Astrocyte (in vitro differentiated cells and primary cell): ENCODE measurements at regions not wholly inside any gene's neighbourhood (a gene's known extent, or its start where the extent isn't known, plus 50 kb on each side); places are given as distances from the start of the nearest gene placed in this dataset.

Experiments used
- DNase-seq: peaks from one replicate; pipeline ENCODE4 v3.0.0-alpha.2; 2010; ENCODE audit warnings: low read depth
- FAIRE-seq: peaks from 2 replicates; lab custom pipeline; 2011; peaks lifted over from hg19 to GRCh38; lab: Jason Lieb, UNC
- H2AFZ ChIP-seq: 2 replicates; pipeline ENCODE4 v1.6.0; 2012; ENCODE audit warnings: low read depth, low read length, inconsistent platforms
- H3K27ac ChIP-seq: 2 replicates; pipeline ENCODE4 v1.5.1; 2011; ENCODE audit warnings: low read depth, low read length, inconsistent platforms
- H3K27me3 ChIP-seq: 2 replicates; pipeline ENCODE4 v1.6.0; 2011; ENCODE audit warnings: low read length, inconsistent platforms; ENCODE audit not compliant: insufficient read depth
- H3K36me3 ChIP-seq: 2 replicates; pipeline ENCODE4 v1.5.1; 2011; ENCODE audit warnings: low read length, inconsistent platforms; ENCODE audit not compliant: insufficient read depth
- H3K4me1 ChIP-seq: 2 replicates; pipeline ENCODE4 v1.5.1; 2011; ENCODE audit warnings: low read length, inconsistent platforms; ENCODE audit not compliant: insufficient read depth
- H3K4me2 ChIP-seq: 2 replicates; pipeline ENCODE4 v1.6.0; 2012; ENCODE audit warnings: low read length, inconsistent platforms
- H3K4me3 ChIP-seq: 2 replicates; pipeline ENCODE4 v1.5.1; 2011; ENCODE audit warnings: low read depth, mild to moderate bottlenecking, low read length, inconsistent platforms; ENCODE audit not compliant: insufficient read depth
- H3K79me2 ChIP-seq: 2 replicates; pipeline ENCODE4 v1.6.0; 2012; ENCODE audit warnings: mild to moderate bottlenecking, low read length, inconsistent platforms; ENCODE audit not compliant: insufficient read depth
- H3K9ac ChIP-seq: 2 replicates; pipeline ENCODE4 v1.6.0; 2012; ENCODE audit warnings: mild to moderate bottlenecking, low read length, inconsistent platforms
- H3K9me3 ChIP-seq: 2 replicates; pipeline ENCODE4 v1.5.1; 2012; ENCODE audit warnings: low read depth, mild to moderate bottlenecking, low read length, inconsistent platforms; ENCODE audit not compliant: insufficient read depth
- H4K20me1 ChIP-seq: 2 replicates; pipeline ENCODE4 v1.6.0; 2012; ENCODE audit warnings: low read length, inconsistent platforms; ENCODE audit not compliant: insufficient read depth
- H3K27ac Mint-ChIP-seq: one replicate; pipeline ENCODE4 v1.8.0; 2021; ENCODE audit warnings: mild to moderate bottlenecking, mixed read lengths; ENCODE audit not compliant: unreplicated experiment
- H3K27me3 Mint-ChIP-seq: one replicate; pipeline ENCODE4 v1.8.0; 2021; ENCODE audit warnings: low read depth, mixed read lengths; ENCODE audit not compliant: unreplicated experiment
- H3K36me3 Mint-ChIP-seq: one replicate; pipeline ENCODE4 v1.8.0; 2021; ENCODE audit warnings: low read depth, mixed read lengths; ENCODE audit not compliant: unreplicated experiment
- H3K4me1 Mint-ChIP-seq: one replicate; pipeline ENCODE4 v1.8.0; 2021; ENCODE audit warnings: low read depth, mixed read lengths; ENCODE audit not compliant: unreplicated experiment
- H3K4me3 Mint-ChIP-seq: one replicate; pipeline ENCODE4 v1.8.0; 2021; ENCODE audit warnings: mild to moderate bottlenecking, moderate library complexity, mixed read lengths; ENCODE audit not compliant: unreplicated experiment
- H3K9me3 Mint-ChIP-seq: one replicate; pipeline ENCODE4 v1.8.0; 2021; ENCODE audit warnings: mild to moderate bottlenecking, mixed read lengths; ENCODE audit not compliant: unreplicated experiment
- EZH2 ChIP-seq: IDR thresholded peaks from 2 replicates; pipeline ENCODE4 v1.6.1; 2012; ENCODE audit warnings: mild to moderate bottlenecking, low read length, inconsistent platforms; ENCODE audit not compliant: insufficient read depth
- TF ChIP-seq, protein P1 (sequence below): IDR thresholded peaks from 2 replicates; pipeline ENCODE4 v1.5.1; 2011; ENCODE audit warnings: low read depth, mild to moderate bottlenecking, inconsistent platforms, low read length, moderate library complexity; ENCODE audit not compliant: insufficient read depth

DNA sequence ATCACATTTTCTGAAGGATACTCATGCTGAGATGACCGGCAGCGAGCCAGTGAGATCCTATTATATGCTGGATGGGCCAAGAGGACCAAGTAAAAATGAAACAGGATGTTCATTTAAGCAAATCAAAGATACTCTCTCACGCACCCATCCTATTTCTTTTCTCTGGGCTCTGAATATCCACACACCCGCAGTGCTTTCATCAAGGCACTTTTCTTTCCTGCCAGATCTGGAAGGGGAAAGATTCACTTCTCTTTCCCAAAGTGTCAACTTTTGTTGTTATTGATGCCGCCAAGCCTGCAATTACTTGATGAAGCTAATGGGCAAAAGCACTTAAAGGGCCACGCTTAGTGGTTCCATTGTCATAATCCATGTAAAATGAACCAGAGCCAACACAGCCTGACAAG lies 191.9 kb upstream of the CHAC2 start:
- Histone ChIP-seq H3K79me2 (no peaks in the 10 kb centered on the region), H3K9ac (no peak overlapping the region), H3K36me3 (no peaks in the 10 kb centered on the region), H3K9me3 (no peaks in the 10 kb centered on the region), H3K27ac (no peak overlapping the region), H3K4me1 (peaks cover 6% of the 10 kb centered on the region), H3K4me3 (peak overlapping the region; percentile 27), H4K20me1 (no peaks in the 10 kb centered on the region), H3K4me2 (peak overlapping the region; percentile 77), H2AFZ (peak overlapping the region; percentile 59), H3K27me3 (no peaks in the 10 kb centered on the region)
- Mint-ChIP-seq H3K36me3 (no peaks in the 10 kb centered on the region), H3K9me3 (no peaks in the 10 kb centered on the region), H3K4me3 (no peak overlapping the region), H3K27ac (peak overlapping the region; percentile 37), H3K27me3 (no peaks in the 10 kb centered on the region), H3K4me1 (peaks cover 8% of the 10 kb centered on the region)
- FAIRE-seq: no peak
- DNase-seq: no peak
- TF ChIP-seq, protein P1, sequence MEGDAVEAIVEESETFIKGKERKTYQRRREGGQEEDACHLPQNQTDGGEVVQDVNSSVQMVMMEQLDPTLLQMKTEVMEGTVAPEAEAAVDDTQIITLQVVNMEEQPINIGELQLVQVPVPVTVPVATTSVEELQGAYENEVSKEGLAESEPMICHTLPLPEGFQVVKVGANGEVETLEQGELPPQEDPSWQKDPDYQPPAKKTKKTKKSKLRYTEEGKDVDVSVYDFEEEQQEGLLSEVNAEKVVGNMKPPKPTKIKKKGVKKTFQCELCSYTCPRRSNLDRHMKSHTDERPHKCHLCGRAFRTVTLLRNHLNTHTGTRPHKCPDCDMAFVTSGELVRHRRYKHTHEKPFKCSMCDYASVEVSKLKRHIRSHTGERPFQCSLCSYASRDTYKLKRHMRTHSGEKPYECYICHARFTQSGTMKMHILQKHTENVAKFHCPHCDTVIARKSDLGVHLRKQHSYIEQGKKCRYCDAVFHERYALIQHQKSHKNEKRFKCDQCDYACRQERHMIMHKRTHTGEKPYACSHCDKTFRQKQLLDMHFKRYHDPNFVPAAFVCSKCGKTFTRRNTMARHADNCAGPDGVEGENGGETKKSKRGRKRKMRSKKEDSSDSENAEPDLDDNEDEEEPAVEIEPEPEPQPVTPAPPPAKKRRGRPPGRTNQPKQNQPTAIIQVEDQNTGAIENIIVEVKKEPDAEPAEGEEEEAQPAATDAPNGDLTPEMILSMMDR: no peak
- TF ChIP-seq EZH2: no peak

DNA sequence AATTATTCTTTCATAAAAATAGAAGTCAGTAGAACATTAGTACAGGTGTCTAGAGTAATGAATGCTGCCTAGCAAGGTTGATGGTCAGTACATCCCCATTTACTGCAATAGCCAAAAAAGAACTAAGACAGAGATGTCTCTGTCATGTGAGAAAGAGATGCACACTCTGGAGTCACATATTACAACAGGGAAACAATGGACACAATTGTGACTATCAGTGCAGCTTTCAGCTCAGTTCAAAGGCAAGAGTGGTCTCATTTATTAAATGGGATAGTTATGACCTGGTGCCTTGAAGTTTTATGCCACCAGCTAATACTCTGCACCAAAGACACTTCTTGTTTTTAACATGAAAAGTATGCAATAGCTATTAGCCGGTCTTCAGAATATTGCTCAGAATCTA lies 194.9 kb upstream of the CHAC2 start:
- DNase-seq (no peak), FAIRE-seq (no peak)
- Mint-ChIP-seq H3K9me3 (no peaks in the 10 kb centered on the region), H3K27me3 (no peaks in the 10 kb centered on the region), H3K4me3 (no peak overlapping the region), H3K36me3 (no peaks in the 10 kb centered on the region), H3K27ac (no peak overlapping the region), H3K4me1 (peaks cover 8% of the 10 kb centered on the region)
- Histone ChIP-seq H3K9me3 (no peaks in the 10 kb centered on the region), H3K36me3 (no peaks in the 10 kb centered on the region), H2AFZ (no peak overlapping the region), H3K4me3 (no peak overlapping the region), H4K20me1 (no peaks in the 10 kb centered on the region), H3K4me1 (peaks cover 6% of the 10 kb centered on the region), H3K27ac (no peak overlapping the region), H3K4me2 (no peak overlapping the region), H3K27me3 (no peaks in the 10 kb centered on the region), H3K79me2 (no peaks in the 10 kb centered on the region), H3K9ac (no peak overlapping the region)
- TF ChIP-seq, protein P1: no peak
- no peak for TF ChIP-seq EZH2

DNA sequence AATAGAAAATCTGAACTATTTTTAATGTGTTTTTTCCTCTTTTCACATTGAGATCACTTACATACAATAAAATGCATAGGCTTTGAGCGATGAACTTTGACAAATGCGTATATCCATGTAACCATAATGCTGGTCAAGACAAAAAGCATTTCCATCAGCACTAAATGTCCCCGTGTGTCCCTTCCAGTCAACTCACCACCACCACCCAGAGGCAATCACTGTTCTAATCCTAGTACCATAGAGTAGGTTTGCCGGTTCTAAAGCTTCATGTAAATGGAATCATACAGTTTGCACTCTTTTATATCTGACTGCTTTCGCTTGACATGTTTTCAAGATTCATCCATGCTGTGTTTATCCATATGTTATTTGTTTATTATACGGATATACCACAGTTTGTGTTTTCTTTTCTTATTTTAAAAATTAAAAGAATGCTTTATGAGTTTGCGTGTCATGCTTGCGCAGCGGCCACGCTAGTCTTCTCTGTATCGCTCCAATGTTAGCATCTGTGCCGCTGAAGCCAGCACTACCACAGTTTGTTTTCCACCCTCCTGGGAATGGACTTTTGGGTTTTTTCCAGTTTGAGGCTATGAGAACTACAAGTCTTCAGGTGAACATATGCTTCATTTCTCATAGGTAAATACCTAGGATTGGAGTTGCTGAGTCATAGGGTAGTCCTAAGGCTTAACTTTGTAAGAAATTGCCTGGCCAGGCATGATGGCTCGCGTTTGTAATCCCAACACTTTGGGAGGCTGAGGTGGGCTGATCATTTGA lies 197.5 kb upstream of the CHAC2 start:
- Mint-ChIP-seq H3K4me1 (no peaks in the 10 kb centered on the region), H3K27me3 (no peaks in the 10 kb centered on the region), H3K9me3 (no peaks in the 10 kb centered on the region), H3K36me3 (no peaks in the 10 kb centered on the region), H3K27ac (no peak overlapping the region), H3K4me3 (no peak overlapping the region)
- no peak for FAIRE-seq
- Histone ChIP-seq H3K4me3 (no peak overlapping the region), H3K36me3 (no peaks in the 10 kb centered on the region), H2AFZ (no peak overlapping the region), H4K20me1 (no peaks in the 10 kb centered on the region), H3K4me2 (no peak overlapping the region), H3K27ac (no peak overlapping the region), H3K4me1 (no peaks in the 10 kb centered on the region), H3K9ac (no peak overlapping the region), H3K79me2 (no peaks in the 10 kb centered on the region), H3K27me3 (no peaks in the 10 kb centered on the region), H3K9me3 (no peaks in the 10 kb centered on the region)
- no peak for DNase-seq
- TF ChIP-seq, protein P1: no peak
- no peak for TF ChIP-seq EZH2
